SK-N-SH (cell line): ENCODE measurements at regions not wholly inside any gene's neighbourhood (a gene's known extent, or its start where the extent isn't known, plus 50 kb on each side); places are given as distances from the start of the nearest gene placed in this dataset.

Source experiments
- CTCF ChIA-PET: fragments of 300-600, 350-600 bp; formaldehyde crosslinking; extraction: SDS; loops from one replicate; lab custom pipeline; 2021; lab: Yijun Ruan, JAX
- POLR2A ChIA-PET: fragments of 350-600 bp; sonication (Branson Sonifier 250); formaldehyde crosslinking; extraction: SDS; loops from one replicate; lab custom pipeline; 2020; ENCODE audit warnings: antibody characterized with exemption, inconsistent platforms; lab: Yijun Ruan, JAX
- DNase-seq: peaks from one replicate; pipeline ENCODE4 v3.0.0; 2012
- H2AFZ ChIP-seq: fragments of 200-600 bp; sonication (generic); 2 replicates; pipeline ENCODE4 v1.8.1; 2016; ENCODE audit warnings: antibody characterized with exemption, mild to moderate bottlenecking, low read depth
- H3F3A ChIP-seq: fragments of 200-600 bp; sonication (generic); replicated peaks from 2 replicates; pipeline ENCODE3; 2016; ENCODE audit warnings: antibody characterized with exemption, mild to moderate bottlenecking; ENCODE audit not compliant: insufficient read depth
- H3K27ac ChIP-seq, 2 experiments: fragments of 200-500 bp in 1 of 2; fragments of 200-600 bp in 1 of 2; sonication (Bioruptor generic) in 1 of 2; sonication (generic), shearing (Covaris generic) in 1 of 2; 2 replicates each; pipeline versions ENCODE4 v1.5.1 to v1.6.1; 2014 to 2016; ENCODE audit warnings: low read depth in 2 of 2, inconsistent platforms in 1 of 2, low read length in 1 of 2, mild to moderate bottlenecking in 1 of 2, mixed read lengths in 1 of 2
- H3K27me3 ChIP-seq: fragments of 200-600 bp; sonication (generic), shearing (Covaris generic); 2 replicates; pipeline ENCODE4 v1.6.1; 2016; ENCODE audit warnings: mixed run types; ENCODE audit not compliant: insufficient read depth
- H3K36me3 ChIP-seq, 2 experiments: fragments of 200-500 bp in 1 of 2; fragments of 200-600 bp in 1 of 2; sonication (Bioruptor generic) in 1 of 2; sonication (generic) in 1 of 2; replicated peaks in 1 of 2; 2 replicates each; pipeline versions ENCODE3 to v1.5.1; 2014 to 2016; ENCODE audit warnings: low read length in 1 of 2, mild to moderate bottlenecking in 1 of 2; ENCODE audit not compliant: insufficient read depth in 2 of 2, control insufficient read depth in 1 of 2
- H3K4me1 ChIP-seq, 2 experiments: fragments of 200-500 bp in 1 of 2; fragments of 200-600 bp in 1 of 2; sonication (Bioruptor generic) in 1 of 2; sonication (generic), shearing (Covaris generic) in 1 of 2; 2 replicates each; pipeline versions ENCODE4 v1.5.1 to v1.6.1; 2014 to 2016; ENCODE audit warnings: low read depth in 1 of 2, low read length in 1 of 2, mixed run types in 1 of 2; ENCODE audit not compliant: insufficient read depth in 2 of 2, control insufficient read depth in 1 of 2
- H3K4me2 ChIP-seq: fragments of 200-600 bp; sonication (generic), shearing (Covaris generic); 2 replicates; pipeline ENCODE4 v1.6.1; 2017; ENCODE audit warnings: mixed run types
- H3K4me3 ChIP-seq, 2 experiments: fragments of 200-500 bp in 1 of 2; fragments of 200-600 bp in 1 of 2; sonication (Bioruptor generic) in 1 of 2; sonication (generic), shearing (Covaris generic) in 1 of 2; 2 replicates each; pipeline versions ENCODE4 v1.5.1 to v1.8.1; 2014 to 2016; ENCODE audit warnings: low read depth in 2 of 2, inconsistent platforms in 1 of 2, low read length in 1 of 2, mild to moderate bottlenecking in 1 of 2, mixed read lengths in 1 of 2, moderate library complexity in 1 of 2
- H3K79me2 ChIP-seq: fragments of 200-600 bp; sonication (generic); 2 replicates; pipeline ENCODE4 v1.8.1; 2017; ENCODE audit warnings: mild to moderate bottlenecking; ENCODE audit not compliant: insufficient read depth
- H3K9ac ChIP-seq: fragments of 200-600 bp; sonication (generic); 2 replicates; pipeline ENCODE4 v1.6.1; 2017; ENCODE audit warnings: mixed run types
- H3K9me2 ChIP-seq: fragments of 200-600 bp; sonication (generic); 2 replicates; pipeline ENCODE4 v1.6.1; 2017; ENCODE audit warnings: mixed run types
- H3K9me3 ChIP-seq: fragments of 200-600 bp; sonication (generic); 2 replicates; pipeline ENCODE4 v1.6.1; 2017; ENCODE audit warnings: mixed run types, mild to moderate bottlenecking, moderate library complexity
- H4K20me1 ChIP-seq: fragments of 200-600 bp; sonication (generic); 2 replicates; pipeline ENCODE4 v1.6.1; 2017; ENCODE audit warnings: mild to moderate bottlenecking, mixed run types; ENCODE audit not compliant: insufficient read depth
- ELF1 ChIP-seq: IDR thresholded peaks from 2 replicates; pipeline ENCODE4 v1.4.0; 2012
- EP300 ChIP-seq, 2 experiments: IDR thresholded peaks; 2 replicates each; pipeline versions ENCODE4 v1.4.0 to v1.6.1; 2012; ENCODE audit warnings: borderline replicate concordance in 1 of 2, low read depth in 1 of 2, low read length in 1 of 2
- EZH2phosphoT487 ChIP-seq: fragments of 200-600 bp; sonication (generic); IDR thresholded peaks from 2 replicates; pipeline ENCODE4 v1.6.1; 2017; ENCODE audit warnings: low read depth, mixed run types, mild to moderate bottlenecking, antibody characterized with exemption, moderate library complexity, borderline replicate concordance
- FOSL2 ChIP-seq: IDR thresholded peaks from 2 replicates; pipeline ENCODE4 v1.4.0; 2012; ENCODE audit warnings: low read depth, mild to moderate bottlenecking, moderate library complexity, borderline replicate concordance
- FOXM1 ChIP-seq: IDR thresholded peaks from 2 replicates; pipeline ENCODE4 v1.4.0; 2012; ENCODE audit warnings: low read depth, mild to moderate bottlenecking
- GABPA ChIP-seq: IDR thresholded peaks from 2 replicates; pipeline ENCODE4 v1.4.0; 2012; ENCODE audit warnings: low read depth, mild to moderate bottlenecking
- GATA2 ChIP-seq: sonication (generic); formaldehyde crosslinking; IDR thresholded peaks from 2 replicates; pipeline ENCODE4 v1.5.0; 2020; ENCODE audit warnings: mild to moderate bottlenecking, missing genetic modification reagents
- MEF2A ChIP-seq: IDR thresholded peaks from 2 replicates; pipeline ENCODE4 v1.4.0; 2012; ENCODE audit warnings: low read depth, borderline replicate concordance
- MXI1 ChIP-seq: IDR thresholded peaks from 2 replicates; pipeline ENCODE4 v1.6.1; 2012; ENCODE audit warnings: mild to moderate bottlenecking, low read depth, low read length, improper control_type of control experiment
- NFIC ChIP-seq: IDR thresholded peaks from 2 replicates; pipeline ENCODE4 v1.4.0; 2012; ENCODE audit warnings: borderline replicate concordance
- NRF1 ChIP-seq: IDR thresholded peaks from 2 replicates; pipeline ENCODE4 v1.6.1; 2012; ENCODE audit warnings: low read depth, mild to moderate bottlenecking, low read length
- RAD21 ChIP-seq: IDR thresholded peaks from 2 replicates; pipeline ENCODE4 v1.6.1; 2012; ENCODE audit warnings: mild to moderate bottlenecking, low read length
- REST ChIP-seq: IDR thresholded peaks from 2 replicates; pipeline ENCODE4 v1.6.1; 2012; ENCODE audit warnings: mild to moderate bottlenecking, low read depth, low read length, moderate library complexity
- RXRA ChIP-seq: IDR thresholded peaks from 2 replicates; pipeline ENCODE4 v1.4.0; 2012; ENCODE audit warnings: low read depth, mild to moderate bottlenecking, borderline replicate concordance
- SIN3A ChIP-seq: IDR thresholded peaks from 2 replicates; pipeline ENCODE4 v1.6.1; 2012; ENCODE audit warnings: low read depth, mild to moderate bottlenecking, low read length, moderate library complexity, borderline replicate concordance
- SMC3 ChIP-seq: IDR thresholded peaks from 2 replicates; pipeline ENCODE4 v1.6.1; 2012; ENCODE audit warnings: low read depth, low read length, improper control_type of control experiment
- TCF12 ChIP-seq: IDR thresholded peaks from 2 replicates; pipeline ENCODE4 v1.4.0; 2012
- YY1 ChIP-seq: IDR thresholded peaks from 2 replicates; pipeline ENCODE4 v1.4.0; 2012; ENCODE audit warnings: low read depth, mild to moderate bottlenecking
- WGBS: methylation state at CpG from one replicate; pipeline ENCODE4 v1.1.6; 2017; ENCODE audit warnings: low lambda C conversion rate; 5-methylcytosine and 5-hydroxymethylcytosine counted together
- TF ChIP-seq, protein P1 (sequence below): fragments of 150-350 bp; IDR thresholded peaks from 2 replicates; pipeline ENCODE4 v1.6.1; 2016; ENCODE audit warnings: mild to moderate bottlenecking, low read depth, low read length
- TF ChIP-seq, protein P2 (sequence below): fragments of 150-350 bp; IDR thresholded peaks from 2 replicates; pipeline ENCODE4 v1.6.1; 2017; ENCODE audit warnings: antibody characterized with exemption, low read length, low read depth, borderline replicate concordance
- TF ChIP-seq, protein P3 (sequence below): IDR thresholded peaks from 2 replicates; pipeline ENCODE4 v1.4.0; 2012; ENCODE audit warnings: low read depth, borderline replicate concordance
- TF ChIP-seq, protein P4 (sequence below): IDR thresholded peaks from 2 replicates; pipeline ENCODE4 v1.4.0; 2012; ENCODE audit warnings: low read depth

GRCh38 chr2:200216310-200216709 is 90.2 kb upstream of the SPATS2L start:
- TF ChIP-seq EZH2phosphoT487 (no peak), NRF1 (no peak), MXI1 (no peak), EP300 (IDR thresholded peaks at IDR 0.05; ENCODE audit: borderline replicate concordance in 1 of 2, low read depth in 1 of 2, low read length in 1 of 2) (no peak), NFIC (no peak), RAD21 (no peak), MEF2A (no peak), REST (no peak), RXRA (no peak), FOXM1 (no peak), ELF1 (no peak), TCF12 (no peak), GABPA (no peak)
- TF ChIP-seq, protein P1, sequence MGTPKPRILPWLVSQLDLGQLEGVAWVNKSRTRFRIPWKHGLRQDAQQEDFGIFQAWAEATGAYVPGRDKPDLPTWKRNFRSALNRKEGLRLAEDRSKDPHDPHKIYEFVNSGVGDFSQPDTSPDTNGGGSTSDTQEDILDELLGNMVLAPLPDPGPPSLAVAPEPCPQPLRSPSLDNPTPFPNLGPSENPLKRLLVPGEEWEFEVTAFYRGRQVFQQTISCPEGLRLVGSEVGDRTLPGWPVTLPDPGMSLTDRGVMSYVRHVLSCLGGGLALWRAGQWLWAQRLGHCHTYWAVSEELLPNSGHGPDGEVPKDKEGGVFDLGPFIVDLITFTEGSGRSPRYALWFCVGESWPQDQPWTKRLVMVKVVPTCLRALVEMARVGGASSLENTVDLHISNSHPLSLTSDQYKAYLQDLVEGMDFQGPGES = no peak
- H3K4me2 ChIP-seq = no peak overlapping the region
- H3K27ac ChIP-seq = no peak overlapping the region
- H3K36me3 ChIP-seq = no peaks in the 10 kb centered on the region
- no peaks in the 10 kb centered on the region for H3K27me3 ChIP-seq
- no peak overlapping the region for H2AFZ ChIP-seq
- no peak overlapping the region for H3K9ac ChIP-seq
- no peak for DNase-seq
- H4K20me1 ChIP-seq = no peaks in the 10 kb centered on the region
- no peaks in the 10 kb centered on the region for H3K79me2 ChIP-seq
- H3K9me2 ChIP-seq = no peaks in the 10 kb centered on the region
- ChIA-PET CTCF (interaction anchor here (1.6 kb wide), 1 partner anchor 10 kb away, joined by 6 read pairs; no protein-coding TSS in a partner anchor), POLR2A (no interaction called here)
- H3F3A ChIP-seq = no peaks in the 10 kb centered on the region
- no peak overlapping the region for H3K4me3 ChIP-seq
- no peaks in the 10 kb centered on the region for H3K9me3 ChIP-seq
- WGBS = 50% methylated on average over 4 of the region's 4 CpGs
- H3K4me1 ChIP-seq = peaks cover 0 to 3% of the 10 kb centered on the region in 2 experiments; a peak in 1 of 4 replicates

- DNase-seq = no peak
- POLR2A ChIA-PET = no interaction called here
- H3K4me3 ChIP-seq = no peak overlapping the region
- no peak overlapping the region for H2AFZ ChIP-seq
- no peaks in the 10 kb centered on the region for H3K27me3 ChIP-seq
- no peaks in the 10 kb centered on the region for H3K9me2 ChIP-seq
- H3K27ac ChIP-seq = no peak overlapping the region
- no peak overlapping the region for H3K9ac ChIP-seq
- H3K4me1 ChIP-seq = no peaks in the 10 kb centered on the region; a peak in 1 of 4 replicates
- CTCF ChIA-PET = interaction anchor here (1.6 kb wide), 1 partner anchor 9 kb away, joined by 6 read pairs; no protein-coding TSS in a partner anchor
- H3F3A ChIP-seq = no peaks in the 10 kb centered on the region
- H3K36me3 ChIP-seq = no peaks in the 10 kb centered on the region
- WGBS = 100% methylated on average over 1 of the region's 1 CpG
- H3K79me2 ChIP-seq = no peaks in the 10 kb centered on the region
- no peaks in the 10 kb centered on the region for H4K20me1 ChIP-seq
- no peaks in the 10 kb centered on the region for H3K9me3 ChIP-seq
- H3K4me2 ChIP-seq = no peak overlapping the region
- TF ChIP-seq, protein P2, sequence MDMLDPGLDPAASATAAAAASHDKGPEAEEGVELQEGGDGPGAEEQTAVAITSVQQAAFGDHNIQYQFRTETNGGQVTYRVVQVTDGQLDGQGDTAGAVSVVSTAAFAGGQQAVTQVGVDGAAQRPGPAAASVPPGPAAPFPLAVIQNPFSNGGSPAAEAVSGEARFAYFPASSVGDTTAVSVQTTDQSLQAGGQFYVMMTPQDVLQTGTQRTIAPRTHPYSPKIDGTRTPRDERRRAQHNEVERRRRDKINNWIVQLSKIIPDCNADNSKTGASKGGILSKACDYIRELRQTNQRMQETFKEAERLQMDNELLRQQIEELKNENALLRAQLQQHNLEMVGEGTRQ = no peak
- no peak for TF ChIP-seq SIN3A
- TF ChIP-seq, protein P3, sequence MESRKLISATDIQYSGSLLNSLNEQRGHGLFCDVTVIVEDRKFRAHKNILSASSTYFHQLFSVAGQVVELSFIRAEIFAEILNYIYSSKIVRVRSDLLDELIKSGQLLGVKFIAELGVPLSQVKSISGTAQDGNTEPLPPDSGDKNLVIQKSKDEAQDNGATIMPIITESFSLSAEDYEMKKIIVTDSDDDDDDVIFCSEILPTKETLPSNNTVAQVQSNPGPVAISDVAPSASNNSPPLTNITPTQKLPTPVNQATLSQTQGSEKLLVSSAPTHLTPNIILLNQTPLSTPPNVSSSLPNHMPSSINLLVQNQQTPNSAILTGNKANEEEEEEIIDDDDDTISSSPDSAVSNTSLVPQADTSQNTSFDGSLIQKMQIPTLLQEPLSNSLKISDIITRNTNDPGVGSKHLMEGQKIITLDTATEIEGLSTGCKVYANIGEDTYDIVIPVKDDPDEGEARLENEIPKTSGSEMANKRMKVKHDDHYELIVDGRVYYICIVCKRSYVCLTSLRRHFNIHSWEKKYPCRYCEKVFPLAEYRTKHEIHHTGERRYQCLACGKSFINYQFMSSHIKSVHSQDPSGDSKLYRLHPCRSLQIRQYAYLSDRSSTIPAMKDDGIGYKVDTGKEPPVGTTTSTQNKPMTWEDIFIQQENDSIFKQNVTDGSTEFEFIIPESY = no peak
- TF ChIP-seq, protein P4, sequence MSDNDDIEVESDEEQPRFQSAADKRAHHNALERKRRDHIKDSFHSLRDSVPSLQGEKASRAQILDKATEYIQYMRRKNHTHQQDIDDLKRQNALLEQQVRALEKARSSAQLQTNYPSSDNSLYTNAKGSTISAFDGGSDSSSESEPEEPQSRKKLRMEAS = no peak
- TF ChIP-seq NFIC = no peak
- no peak for TF ChIP-seq NRF1
- TF ChIP-seq FOSL2 = no peak
- TF ChIP-seq MXI1 = no peak
- TF ChIP-seq RXRA = no peak
- TF ChIP-seq SMC3 = no peak
- no peak for TF ChIP-seq GATA2 (CRISPR knock-in tag)
- no peak for TF ChIP-seq YY1
Measured at GRCh38 chr2:200217320-200217719, 89.2 kb upstream of the SPATS2L start.
